GM12865 (cell line): ENCODE measurements at regions not wholly inside any gene's neighbourhood (a gene's known extent, or its start where the extent isn't known, plus 50 kb on each side); places are given as distances from the start of the nearest gene placed in this dataset.

Source experiments
- DNase-seq: peaks from one replicate; pipeline ENCODE4 v3.0.0; 2010; ENCODE audit warnings: low read depth
- H3K4me3 ChIP-seq: 2 replicates; pipeline ENCODE4 v1.5.1; 2011; ENCODE audit warnings: mild to moderate bottlenecking, low read depth, low read length, control low read depth
- CTCF ChIP-seq: IDR thresholded peaks from 2 replicates; pipeline ENCODE4 v1.5.1; 2011; ENCODE audit warnings: low read length, control low read depth, low read depth, inconsistent platforms; ENCODE audit not compliant: insufficient read depth; ENCODE audit errors: missing control alignments

DNA sequence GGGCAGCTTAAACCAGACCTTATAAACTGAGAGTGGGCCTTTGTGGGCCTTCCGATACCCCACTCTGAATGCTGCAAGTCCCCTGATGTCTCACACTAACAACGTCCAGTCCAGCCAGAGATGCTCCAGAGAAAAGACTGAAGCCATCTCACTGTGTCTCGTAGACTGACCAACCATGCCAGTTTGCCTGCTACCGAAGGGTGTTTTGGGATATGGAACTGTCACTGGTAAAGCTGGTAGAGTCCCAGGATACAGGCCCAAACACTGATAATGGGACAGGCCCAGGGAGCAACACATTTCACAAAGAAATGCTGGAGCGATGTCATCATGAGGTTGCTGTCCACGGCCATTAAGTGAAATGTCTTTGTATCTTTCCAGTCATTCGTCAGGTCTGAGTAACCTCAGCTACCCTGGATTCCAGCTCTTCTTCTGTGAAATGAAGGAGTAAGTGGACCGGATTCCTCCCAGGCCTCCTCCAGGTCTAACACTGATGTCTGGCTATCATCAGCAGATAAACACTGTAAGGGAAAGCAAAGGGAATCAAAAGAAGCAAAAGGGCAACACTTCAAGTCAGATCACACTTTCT, 81.6 kb downstream of the SLC5A7 start:
- DNase-seq = no peak
- H3K4me3 ChIP-seq = no peak overlapping the region
- no peak for TF ChIP-seq CTCF

DNA sequence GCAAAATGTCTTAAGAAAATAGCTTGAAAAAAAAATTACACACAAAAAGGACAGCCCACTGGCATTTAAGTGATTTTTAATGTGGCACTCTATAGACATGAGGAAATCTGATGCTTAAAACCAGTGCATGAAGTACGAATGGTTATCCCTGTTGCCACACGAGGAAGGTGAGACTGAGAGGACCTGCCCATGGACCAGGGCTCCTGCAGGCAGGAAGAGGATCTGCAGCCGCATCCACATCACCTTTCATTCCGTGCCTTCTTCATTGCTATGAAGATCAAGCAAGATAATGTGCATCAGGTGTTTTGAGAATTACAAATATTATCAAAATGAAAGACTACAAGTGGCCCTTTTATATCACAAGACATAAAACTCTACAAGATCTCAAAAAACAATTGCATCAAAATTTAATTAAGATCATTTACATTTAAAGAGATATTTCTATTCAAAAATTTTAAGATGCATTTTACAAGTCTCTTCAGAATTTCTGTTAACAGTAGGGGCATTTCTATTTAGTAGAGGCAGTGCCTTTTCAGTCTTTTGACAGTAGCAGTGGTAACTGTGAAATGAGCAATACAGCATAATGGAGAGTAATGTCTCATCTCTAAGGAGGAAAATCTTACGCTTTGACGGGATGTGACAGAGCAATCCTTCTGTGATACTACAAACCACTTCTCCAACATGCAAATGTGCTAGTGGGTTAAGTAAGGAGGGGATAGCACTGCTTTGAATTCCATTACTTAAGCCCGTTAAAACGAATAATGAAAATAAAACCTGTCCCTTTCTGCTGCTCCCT, 83.4 kb downstream of the SLC5A7 start:
- no peak for DNase-seq
- no peak for TF ChIP-seq CTCF
- H3K4me3 ChIP-seq = no peak overlapping the region

- H3K4me3 ChIP-seq = no peak overlapping the region
- no peak for DNase-seq
- no peak for TF ChIP-seq CTCF
Observed at GRCh38 chr2:108073415-108074072, 87.2 kb downstream of the SLC5A7 start.

DNA sequence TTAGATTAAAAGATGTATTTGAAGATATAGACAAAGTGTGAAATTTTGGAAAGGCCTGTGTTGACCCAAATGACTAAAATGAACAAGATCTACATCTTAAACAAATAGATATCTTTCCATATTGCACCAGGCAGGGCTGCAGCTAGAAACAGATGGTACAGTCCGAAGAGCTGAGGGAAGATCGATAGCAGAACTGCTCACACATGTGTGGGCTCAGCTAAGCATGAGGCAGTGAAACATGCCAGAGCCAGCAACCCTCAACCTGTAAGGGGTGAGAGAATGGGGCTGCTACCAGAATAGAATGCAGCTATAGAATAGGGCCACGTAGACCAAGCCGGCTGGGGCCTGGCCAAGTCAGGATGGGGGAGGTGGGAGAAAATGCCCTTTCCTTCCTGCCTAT, 87.8 kb downstream of the SLC5A7 start:
- no peak for TF ChIP-seq CTCF
- DNase-seq = no peak

DNA sequence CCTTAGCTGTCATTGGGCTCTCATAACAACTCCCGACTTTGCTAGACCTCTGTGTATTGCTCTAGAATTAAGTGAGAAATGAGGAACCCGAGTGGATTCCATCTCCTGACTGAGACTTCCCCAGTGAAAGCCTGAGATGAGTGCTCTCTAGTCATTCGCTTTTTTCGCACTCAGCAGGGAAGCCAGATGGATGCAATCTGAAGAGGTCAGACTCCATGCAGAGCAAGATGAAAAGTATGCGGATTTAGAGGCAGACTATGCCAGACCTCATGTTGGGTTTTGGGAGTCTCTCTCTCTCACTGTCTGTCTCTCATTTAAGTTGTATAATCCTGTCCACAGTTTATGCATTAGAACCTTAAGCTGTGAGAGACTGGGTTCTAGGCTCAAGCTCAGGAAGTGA, 88.6 kb downstream of the SLC5A7 start:
- no peak for TF ChIP-seq CTCF
- H3K4me3 ChIP-seq = no peak overlapping the region
- DNase-seq = no peak

More for the DNA sequence above, 87.8 kb downstream of the SLC5A7 start:
- H3K4me3 ChIP-seq = no peak overlapping the region

GRCh38 chr2:108076527-108076926, 90.2 kb downstream of the SLC5A7 start:
- TF ChIP-seq CTCF = no peak

DNA sequence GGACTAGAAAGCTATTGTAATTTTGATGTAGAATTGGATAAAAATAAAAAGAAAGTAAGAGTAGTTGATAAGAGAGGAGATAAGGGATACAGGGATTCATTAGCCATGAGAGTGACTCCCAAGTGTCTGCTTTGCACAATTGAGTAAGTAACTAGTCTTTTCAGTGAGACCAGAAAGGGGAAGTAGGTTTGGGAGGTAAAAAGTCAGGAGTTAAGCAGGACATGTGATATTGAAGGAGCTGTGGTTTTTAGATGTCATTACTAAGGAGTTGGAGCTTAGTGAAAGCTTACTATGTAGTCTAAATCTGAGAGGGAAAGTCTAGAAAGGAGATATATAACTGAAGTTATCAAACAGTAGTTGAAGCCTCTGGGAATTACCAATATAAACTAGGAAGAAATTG, 93.4 kb downstream of the SLC5A7 start:
- H3K4me3 ChIP-seq = no peak overlapping the region
- no peak for TF ChIP-seq CTCF
- no peak for DNase-seq

More at GRCh38 chr2:108076527-108076926, 90.2 kb downstream of the SLC5A7 start:
- H3K4me3 ChIP-seq = no peak overlapping the region
- DNase-seq = no peak
